ENCODE measurements at regions not wholly inside any gene's neighbourhood (a gene's known extent, or its start where the extent isn't known, plus 50 kb on each side); places are given as distances from the start of the nearest gene placed in this dataset.

DNA sequence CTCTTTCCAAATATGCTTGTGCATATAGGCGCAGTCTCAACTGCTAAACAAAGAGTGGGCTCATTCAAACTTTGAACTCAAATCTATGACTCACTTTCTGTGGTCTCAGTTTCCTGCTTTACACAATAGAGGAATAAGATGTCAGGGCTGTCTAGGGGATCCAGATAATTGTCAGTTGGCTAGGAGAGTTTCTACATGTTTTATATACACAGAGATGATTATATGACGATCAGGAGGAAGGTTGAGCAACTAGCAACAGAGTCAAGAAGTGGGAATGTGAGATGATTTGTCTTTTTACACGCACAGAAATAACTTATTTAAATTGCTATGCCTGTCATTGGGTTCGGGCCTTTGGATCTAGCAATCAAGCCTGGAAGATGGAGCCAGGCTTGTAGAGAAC is 299.4 kb upstream of the LYPLAL1 start:
- Histone ChIP-seq H3K36me3 (ENCODE audit: control insufficient read depth, insufficient read depth, low read length) (no peaks in the 10 kb centered on the region), H3K27ac (ENCODE audit: low read depth, low read length) (no peak overlapping the region), H3K4me1 (ENCODE audit: control insufficient read depth, insufficient read depth, low read length) (no peaks in the 10 kb centered on the region), H3K27me3 (ENCODE audit: control insufficient read depth, insufficient read depth, low read length) (no peaks in the 10 kb centered on the region), H3K4me3 (ENCODE audit: low read length) (no peak overlapping the region), H3K9ac (ENCODE audit: low read length) (no peak overlapping the region)

DNA sequence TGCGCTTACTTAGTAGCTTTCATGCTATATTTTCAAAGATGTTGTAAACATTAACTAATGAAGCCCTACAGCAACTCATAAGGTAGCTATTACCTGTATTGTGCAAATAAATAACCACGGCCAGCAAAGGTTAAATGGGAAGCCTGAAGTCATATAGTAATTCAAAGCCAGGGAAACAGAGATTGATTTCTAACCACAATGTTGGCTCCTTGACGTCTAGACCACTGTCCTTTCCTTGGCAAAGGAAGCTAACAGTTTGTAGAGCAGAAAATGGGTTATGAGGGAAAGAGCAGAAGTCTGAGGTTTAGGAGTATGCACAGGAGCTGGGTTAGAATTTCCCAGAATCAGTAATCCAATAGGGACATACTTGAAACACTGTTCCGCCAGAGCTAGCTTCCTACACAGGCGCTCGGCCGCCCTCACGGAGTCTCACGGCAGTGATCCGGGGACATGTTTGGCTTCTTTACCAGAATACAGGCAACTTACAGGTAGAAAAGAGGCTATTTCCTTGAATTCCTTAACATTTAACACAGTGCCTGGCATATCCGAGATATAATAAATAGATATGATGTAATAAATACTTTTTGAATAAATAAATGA is 298.8 kb upstream of the LYPLAL1 start:
- Histone ChIP-seq H3K27me3 (ENCODE audit: control insufficient read depth, insufficient read depth, low read length) (no peaks in the 10 kb centered on the region), H3K36me3 (ENCODE audit: control insufficient read depth, insufficient read depth, low read length) (no peaks in the 10 kb centered on the region), H3K27ac (ENCODE audit: low read depth, low read length) (no peak overlapping the region), H3K4me3 (ENCODE audit: low read length) (no peak overlapping the region), H3K9ac (ENCODE audit: low read length) (no peak overlapping the region), H3K4me1 (ENCODE audit: control insufficient read depth, insufficient read depth, low read length) (no peaks in the 10 kb centered on the region)

DNA sequence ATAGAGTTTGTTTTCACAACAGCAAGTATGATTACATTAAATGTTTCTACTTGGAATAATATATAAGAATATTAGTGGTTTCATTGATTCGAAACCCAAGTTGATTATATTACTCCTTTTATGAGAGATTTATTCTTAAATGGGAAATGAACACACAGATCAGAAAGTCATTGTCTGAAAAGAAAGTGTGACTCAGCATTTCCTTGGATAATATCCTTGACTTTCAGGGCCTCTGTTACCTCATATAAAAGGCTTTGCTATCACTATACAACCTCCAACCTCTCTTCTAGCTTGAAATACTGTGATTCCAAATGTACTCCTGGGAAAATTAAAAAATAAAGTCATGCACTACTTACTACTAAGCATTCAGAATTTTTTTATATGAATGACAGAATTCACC is 295.3 kb upstream of the LYPLAL1 start:
- Histone ChIP-seq H3K27me3 (ENCODE audit: control insufficient read depth, insufficient read depth, low read length) (no peaks in the 10 kb centered on the region), H3K36me3 (ENCODE audit: control insufficient read depth, insufficient read depth, low read length) (no peaks in the 10 kb centered on the region), H3K4me1 (ENCODE audit: control insufficient read depth, insufficient read depth, low read length) (no peaks in the 10 kb centered on the region), H3K9ac (ENCODE audit: low read length) (no peak overlapping the region), H3K27ac (ENCODE audit: low read depth, low read length) (no peak overlapping the region), H3K4me3 (ENCODE audit: low read length) (no peak overlapping the region)

DNA sequence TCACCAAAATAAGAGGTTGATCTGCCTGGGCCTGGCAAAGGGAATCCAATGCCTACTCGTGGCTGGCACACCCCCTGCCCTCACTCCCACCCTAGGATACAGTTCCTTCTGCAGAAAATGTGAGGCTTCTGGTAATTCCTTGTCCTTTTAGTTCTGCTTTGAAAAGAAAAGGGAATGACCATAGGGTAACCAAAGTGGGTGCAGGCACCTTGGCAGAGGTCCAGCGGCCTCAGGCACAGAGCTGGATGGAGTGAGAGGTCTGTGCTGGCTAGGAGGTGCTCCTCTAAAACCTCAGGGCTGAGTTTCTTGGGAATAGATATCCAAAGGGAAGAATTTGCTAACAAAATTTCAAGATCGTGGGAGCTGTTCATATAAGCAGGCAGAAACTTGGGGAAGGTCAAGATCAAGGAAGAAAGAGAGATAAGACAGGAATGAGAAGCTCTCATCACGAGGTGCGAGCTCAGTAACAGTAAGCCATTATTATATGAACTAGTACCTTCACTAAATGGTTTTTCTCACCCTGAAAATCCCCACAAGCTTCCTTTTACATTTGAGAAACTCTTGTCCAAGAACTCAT is 293.1 kb upstream of the LYPLAL1 start:
- Histone ChIP-seq H3K27me3 (ENCODE audit: control insufficient read depth, insufficient read depth, low read length) (no peaks in the 10 kb centered on the region), H3K27ac (ENCODE audit: low read depth, low read length) (no peak overlapping the region), H3K9ac (ENCODE audit: low read length) (no peak overlapping the region), H3K4me1 (ENCODE audit: control insufficient read depth, insufficient read depth, low read length) (no peaks in the 10 kb centered on the region), H3K36me3 (ENCODE audit: control insufficient read depth, insufficient read depth, low read length) (no peaks in the 10 kb centered on the region), H3K4me3 (ENCODE audit: low read length) (no peak overlapping the region)

DNA sequence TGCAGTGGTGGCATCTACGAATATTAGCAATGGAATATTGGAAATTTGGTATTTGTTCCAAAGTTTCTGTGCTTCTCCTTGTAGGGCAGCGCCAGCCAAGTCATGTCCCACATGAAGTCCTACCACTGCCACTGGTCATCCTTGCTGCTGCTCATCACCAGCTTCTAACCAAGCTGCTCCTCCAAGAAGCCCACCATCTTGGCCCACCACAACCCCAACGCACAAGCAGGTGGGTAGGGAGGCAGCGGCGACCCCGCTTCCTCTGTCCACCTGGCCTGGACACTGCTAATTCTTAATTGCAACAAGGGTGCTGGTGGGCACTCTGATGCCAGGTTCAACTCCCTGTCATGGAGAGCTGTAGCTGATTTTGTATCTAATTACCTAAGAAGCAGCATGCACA is 291.2 kb upstream of the LYPLAL1 start:
- Histone ChIP-seq H3K9ac (ENCODE audit: low read length) (no peak overlapping the region), H3K27ac (ENCODE audit: low read depth, low read length) (no peak overlapping the region), H3K4me1 (ENCODE audit: control insufficient read depth, insufficient read depth, low read length) (peaks cover 10% of the 10 kb centered on the region), H3K27me3 (ENCODE audit: control insufficient read depth, insufficient read depth, low read length) (no peaks in the 10 kb centered on the region), H3K4me3 (ENCODE audit: low read length) (no peak overlapping the region), H3K36me3 (ENCODE audit: control insufficient read depth, insufficient read depth, low read length) (no peaks in the 10 kb centered on the region)

DNA sequence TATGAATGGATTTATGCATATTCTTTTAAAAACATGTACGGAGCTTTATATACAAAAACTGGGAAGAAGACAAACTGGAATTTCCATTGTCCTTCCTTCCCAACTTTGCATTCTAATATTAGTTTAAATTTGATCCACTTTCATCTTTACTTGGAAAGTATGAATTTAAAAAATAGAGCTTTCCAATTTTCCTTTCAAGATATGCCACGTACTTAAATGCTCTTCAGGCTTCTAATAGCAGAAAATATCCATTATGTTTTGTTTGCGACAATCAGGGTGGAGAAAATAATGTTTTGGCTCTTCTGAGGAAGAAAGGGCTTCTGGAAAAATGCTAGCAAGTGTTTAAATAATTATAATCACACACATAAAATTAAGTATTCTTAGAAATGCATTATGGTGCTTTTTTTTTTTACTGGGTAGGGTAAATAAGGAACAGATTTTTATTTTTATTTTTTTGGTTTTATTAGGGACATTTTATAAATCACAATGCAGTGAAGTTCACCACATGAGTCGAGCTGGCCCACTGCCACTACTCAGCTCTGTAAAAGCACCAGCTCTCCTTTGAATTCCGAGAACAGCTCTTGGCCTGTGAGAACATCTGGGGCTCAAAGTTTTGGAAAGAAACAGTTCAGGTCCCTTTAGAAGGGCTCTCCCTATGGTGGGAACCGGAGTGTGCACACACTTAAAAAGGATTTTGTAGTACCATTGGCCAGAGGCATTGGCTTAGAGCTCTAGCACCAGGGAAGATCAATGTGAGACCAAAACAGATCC is 287.4 kb upstream of the LYPLAL1 start:
- H3K27ac ChIP-seq (ENCODE audit: low read depth, low read length): peak overlapping the region; percentile 43
- no peaks in the 10 kb centered on the region for H3K36me3 ChIP-seq (ENCODE audit: control insufficient read depth, insufficient read depth, low read length)
- no peak overlapping the region for H3K4me3 ChIP-seq (ENCODE audit: low read length)
- no peak overlapping the region for H3K9ac ChIP-seq (ENCODE audit: low read length)
- no peaks in the 10 kb centered on the region for H3K27me3 ChIP-seq (ENCODE audit: control insufficient read depth, insufficient read depth, low read length)
- peaks cover 16% of the 10 kb centered on the region for H3K4me1 ChIP-seq (ENCODE audit: control insufficient read depth, insufficient read depth, low read length)

DNA sequence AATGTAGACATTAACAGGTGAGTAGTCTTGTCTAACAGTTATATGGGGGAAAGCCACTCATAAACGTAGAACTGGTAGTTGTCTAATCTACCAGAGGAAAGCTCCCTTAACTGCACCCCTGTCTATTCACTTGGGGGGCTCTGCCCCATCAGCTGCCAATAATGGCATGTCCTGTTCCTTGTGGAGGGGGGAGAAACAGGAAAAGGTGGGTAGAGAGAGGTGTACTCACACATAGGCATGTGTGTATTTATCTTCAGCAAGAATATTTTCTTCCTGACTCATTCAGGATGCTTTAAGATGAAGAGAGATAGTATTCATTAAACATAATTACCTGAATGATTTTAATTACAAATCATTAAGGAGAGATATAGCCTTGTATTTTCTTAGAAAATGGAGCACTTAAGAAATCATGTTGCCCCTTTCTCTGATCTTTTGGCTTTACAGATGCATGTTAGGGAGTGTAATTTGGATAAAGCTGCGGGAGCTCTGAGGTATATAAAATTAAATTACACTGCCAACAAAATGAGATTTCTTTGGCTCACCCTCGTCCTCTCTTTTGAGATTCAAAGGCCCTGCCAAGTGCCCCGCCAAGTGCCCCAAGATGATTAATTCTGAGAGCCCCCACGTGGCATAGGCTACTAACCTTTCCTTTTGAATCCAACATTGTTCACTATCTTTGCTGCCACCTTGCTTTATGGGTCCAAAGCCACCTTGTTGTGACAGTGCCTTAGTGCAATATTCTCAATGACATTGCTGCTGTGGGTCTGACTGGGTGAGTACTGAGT is 286.3 kb upstream of the LYPLAL1 start:
- Histone ChIP-seq H3K4me1 (ENCODE audit: control insufficient read depth, insufficient read depth, low read length) (peaks cover 19% of the 10 kb centered on the region), H3K36me3 (ENCODE audit: control insufficient read depth, insufficient read depth, low read length) (no peaks in the 10 kb centered on the region), H3K9ac (ENCODE audit: low read length) (no peak overlapping the region), H3K27me3 (ENCODE audit: control insufficient read depth, insufficient read depth, low read length) (no peaks in the 10 kb centered on the region), H3K27ac (ENCODE audit: low read depth, low read length) (peak overlapping the region; percentile 43), H3K4me3 (ENCODE audit: low read length) (no peak overlapping the region)

DNA sequence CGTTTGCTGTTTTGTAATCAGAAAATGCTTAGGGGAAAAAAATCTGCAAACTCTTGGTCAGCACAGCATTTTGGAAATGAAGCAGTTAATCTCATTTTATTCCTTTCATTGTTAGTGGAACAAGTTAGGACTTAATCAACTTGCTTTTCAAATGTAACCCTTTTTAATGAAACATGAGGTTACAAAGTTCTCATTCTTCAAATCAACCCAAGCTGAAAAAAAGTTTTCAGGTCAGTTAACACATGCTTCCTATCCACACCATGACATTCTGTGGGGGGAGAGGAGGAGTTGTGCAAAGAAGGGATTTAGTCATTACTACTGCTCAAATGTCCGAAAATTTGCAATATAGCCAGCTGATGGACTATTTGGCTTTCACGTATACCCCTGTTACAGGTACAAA is 283.2 kb upstream of the LYPLAL1 start:
- H3K27me3 ChIP-seq (ENCODE audit: control insufficient read depth, insufficient read depth, low read length): no peaks in the 10 kb centered on the region
- H3K4me3 ChIP-seq (ENCODE audit: low read length): no peak overlapping the region
- H3K9ac ChIP-seq (ENCODE audit: low read length): no peak overlapping the region
- H3K36me3 ChIP-seq (ENCODE audit: control insufficient read depth, insufficient read depth, low read length): no peaks in the 10 kb centered on the region
- H3K4me1 ChIP-seq (ENCODE audit: control insufficient read depth, insufficient read depth, low read length): peaks cover 26% of the 10 kb centered on the region
- H3K27ac ChIP-seq (ENCODE audit: low read depth, low read length): no peak overlapping the region

DNA sequence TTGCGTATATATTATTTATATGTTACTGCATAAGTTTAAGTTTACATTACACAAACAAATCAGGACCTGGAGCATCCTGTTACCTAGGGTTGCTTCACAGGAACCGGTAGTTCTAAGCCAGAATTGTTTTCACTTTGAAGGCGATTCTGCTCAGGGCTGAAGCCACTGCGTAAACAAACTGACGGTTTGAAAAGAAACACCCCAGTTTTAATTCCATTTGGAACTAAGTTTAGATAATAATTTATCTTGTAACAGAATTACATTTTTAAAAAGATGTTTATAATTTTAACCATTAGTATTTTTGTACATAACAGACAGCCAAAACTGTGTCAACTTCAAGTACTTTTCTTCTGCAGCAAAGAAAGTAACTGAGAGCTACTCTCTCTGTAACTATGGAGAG is 282.1 kb upstream of the LYPLAL1 start:
- no peak overlapping the region for H3K9ac ChIP-seq (ENCODE audit: low read length)
- no peak overlapping the region for H3K27ac ChIP-seq (ENCODE audit: low read depth, low read length)
- no peaks in the 10 kb centered on the region for H3K36me3 ChIP-seq (ENCODE audit: control insufficient read depth, insufficient read depth, low read length)
- H3K4me1 ChIP-seq (ENCODE audit: control insufficient read depth, insufficient read depth, low read length): peaks cover 23% of the 10 kb centered on the region
- no peaks in the 10 kb centered on the region for H3K27me3 ChIP-seq (ENCODE audit: control insufficient read depth, insufficient read depth, low read length)
- no peak overlapping the region for H3K4me3 ChIP-seq (ENCODE audit: low read length)

DNA sequence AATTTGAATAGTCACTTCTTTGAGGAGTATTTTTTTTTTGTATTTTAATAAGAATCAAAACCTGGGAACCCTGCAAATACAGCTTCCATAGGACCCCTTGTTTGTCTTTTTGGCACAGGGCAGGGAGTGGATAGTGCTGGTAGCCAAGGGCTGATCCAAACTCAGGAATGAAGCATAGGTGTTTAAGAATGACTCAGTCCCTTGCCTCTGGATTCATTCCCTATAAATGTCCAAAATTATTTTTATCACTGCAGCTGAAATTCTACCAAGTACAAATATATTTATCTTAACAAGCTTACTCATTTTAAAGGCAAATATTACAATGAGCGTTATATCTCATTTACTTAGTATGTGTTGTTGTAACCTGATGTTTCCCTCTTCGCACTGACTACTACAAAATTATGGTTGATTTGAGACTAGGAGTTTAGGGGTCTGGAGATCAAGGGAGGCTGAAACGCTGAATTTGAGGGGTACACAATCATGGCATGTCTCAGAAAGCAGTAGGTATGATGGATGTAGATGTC is 278.6 kb upstream of the LYPLAL1 start:
- Histone ChIP-seq H3K27me3 (ENCODE audit: control insufficient read depth, insufficient read depth, low read length) (no peaks in the 10 kb centered on the region), H3K36me3 (ENCODE audit: control insufficient read depth, insufficient read depth, low read length) (no peaks in the 10 kb centered on the region), H3K27ac (ENCODE audit: low read depth, low read length) (no peak overlapping the region), H3K9ac (ENCODE audit: low read length) (no peak overlapping the region), H3K4me1 (ENCODE audit: control insufficient read depth, insufficient read depth, low read length) (peaks cover 15% of the 10 kb centered on the region), H3K4me3 (ENCODE audit: low read length) (no peak overlapping the region)

DNA sequence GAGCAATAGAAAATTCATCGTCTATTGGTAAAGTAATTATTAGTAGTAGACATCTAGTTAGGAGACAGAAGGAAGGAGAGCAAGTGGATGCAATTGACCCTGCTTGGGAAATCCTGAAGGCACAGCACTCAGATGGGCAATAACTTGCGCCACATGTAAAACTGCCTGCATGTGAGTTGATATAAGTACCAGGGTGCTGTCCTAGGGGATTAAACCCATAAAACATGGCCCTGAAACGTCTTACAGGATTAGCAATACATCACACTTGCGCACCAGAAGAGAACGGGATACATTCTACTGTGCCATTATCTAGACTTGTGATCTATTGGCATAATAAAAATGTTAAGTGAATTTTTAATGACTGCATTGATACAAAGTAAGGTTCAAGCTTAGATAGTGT is 277.5 kb upstream of the LYPLAL1 start:
- no peak overlapping the region for H3K9ac ChIP-seq (ENCODE audit: low read length)
- no peak overlapping the region for H3K27ac ChIP-seq (ENCODE audit: low read depth, low read length)
- no peaks in the 10 kb centered on the region for H3K27me3 ChIP-seq (ENCODE audit: control insufficient read depth, insufficient read depth, low read length)
- no peak overlapping the region for H3K4me3 ChIP-seq (ENCODE audit: low read length)
- peaks cover 13% of the 10 kb centered on the region for H3K4me1 ChIP-seq (ENCODE audit: control insufficient read depth, insufficient read depth, low read length)
- H3K36me3 ChIP-seq (ENCODE audit: control insufficient read depth, insufficient read depth, low read length): no peaks in the 10 kb centered on the region

DNA sequence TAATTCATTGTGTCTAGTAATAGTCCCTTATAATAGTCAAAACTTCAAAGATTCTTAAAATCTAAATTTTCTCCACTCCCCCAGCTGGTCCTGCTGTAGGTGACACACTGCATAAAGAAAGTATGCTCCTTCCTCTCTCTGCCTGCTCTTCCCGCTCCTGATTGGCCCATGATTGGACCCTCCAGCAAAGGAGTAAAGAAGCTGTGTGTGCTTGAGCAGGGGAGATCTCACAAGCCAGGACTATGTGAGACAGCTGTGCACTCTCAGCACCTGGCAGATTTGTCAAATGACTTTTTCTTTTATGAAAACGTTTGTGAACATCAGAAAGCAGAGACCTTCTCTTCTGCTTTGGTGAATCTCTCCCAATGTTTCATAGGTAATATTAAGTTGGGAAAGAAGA is 274.8 kb upstream of the LYPLAL1 start:
- no peaks in the 10 kb centered on the region for H3K27me3 ChIP-seq (ENCODE audit: control insufficient read depth, insufficient read depth, low read length)
- H3K4me1 ChIP-seq (ENCODE audit: control insufficient read depth, insufficient read depth, low read length): peaks cover 8% of the 10 kb centered on the region
- H3K36me3 ChIP-seq (ENCODE audit: control insufficient read depth, insufficient read depth, low read length): no peaks in the 10 kb centered on the region
- no peak overlapping the region for H3K4me3 ChIP-seq (ENCODE audit: low read length)
- no peak overlapping the region for H3K27ac ChIP-seq (ENCODE audit: low read depth, low read length)
- H3K9ac ChIP-seq (ENCODE audit: low read length): no peak overlapping the region

Data from rectal smooth muscle tissue (tissue), 1 donor.